Smooth muscle cell (in vitro differentiated cells): ENCODE measurements at regions not wholly inside any gene's neighbourhood (a gene's known extent, or its start where the extent isn't known, plus 50 kb on each side); places are given as distances from the start of the nearest gene placed in this dataset.

Experiments
- DNase-seq: peaks from one replicate; lab custom pipeline; 2025; ENCODE audit not compliant: unreplicated experiment; lab: John Stamatoyannopoulos, UW
- H2AFZ ChIP-seq: fragments of 200-600 bp; sonication (generic); 2 replicates; pipeline ENCODE4 v1.6.0; 2016; ENCODE audit warnings: antibody characterized with exemption, low read depth, mild to moderate bottlenecking
- H3F3A ChIP-seq: fragments of 200-600 bp; sonication (generic); 2 replicates; pipeline ENCODE4 v1.6.0; 2017; ENCODE audit warnings: antibody characterized with exemption, low read depth
- H3K27ac ChIP-seq: fragments of 200-600 bp; sonication (generic); 2 replicates; pipeline ENCODE4 v1.5.1; 2016; ENCODE audit warnings: low read depth, mild to moderate bottlenecking
- H3K27me3 ChIP-seq: fragments of 200-600 bp; sonication (generic); 2 replicates; pipeline ENCODE4 v1.6.1; 2016; ENCODE audit warnings: low read depth, mild to moderate bottlenecking
- H3K36me3 ChIP-seq: fragments of 200-600 bp; sonication (generic); 2 replicates; pipeline ENCODE4 v1.5.1; 2016; ENCODE audit warnings: low read depth
- H3K4me1 ChIP-seq: fragments of 200-600 bp; sonication (generic); 2 replicates; pipeline ENCODE4 v1.5.1; 2016; ENCODE audit warnings: low read depth
- H3K4me2 ChIP-seq: fragments of 200-600 bp; sonication (generic); 2 replicates; pipeline ENCODE4 v1.6.0; 2016; ENCODE audit warnings: mild to moderate bottlenecking
- H3K4me3 ChIP-seq: fragments of 200-600 bp; sonication (generic); 2 replicates; pipeline ENCODE4 v1.5.1; 2016; ENCODE audit warnings: mild to moderate bottlenecking
- H3K79me2 ChIP-seq: fragments of 200-600 bp; sonication (generic); 2 replicates; pipeline ENCODE4 v1.6.0; 2016; ENCODE audit warnings: low read depth, mild to moderate bottlenecking
- H3K9ac ChIP-seq: fragments of 200-600 bp; sonication (generic); 2 replicates; pipeline ENCODE4 v1.6.0; 2016; ENCODE audit warnings: low read depth
- H3K9me3 ChIP-seq: fragments of 200-600 bp; sonication (generic); replicated peaks from 2 replicates; pipeline ENCODE4 v1.5.1; 2016; ENCODE audit warnings: low read depth
- H4K20me1 ChIP-seq: fragments of 200-600 bp; sonication (generic); 2 replicates; pipeline ENCODE4 v1.6.0; 2016; ENCODE audit warnings: low read depth
- CTCF ChIP-seq: fragments of 200-600 bp; sonication (generic); IDR thresholded peaks from 2 replicates; pipeline ENCODE4 v1.5.1; 2017; ENCODE audit warnings: borderline replicate concordance, mild to moderate bottlenecking, antibody characterized with exemption; ENCODE audit not compliant: insufficient read depth, poor library complexity, severe bottlenecking
- WGBS: methylation state at CpG from one replicate; pipeline ENCODE4 v1.1.7; 2016; ENCODE audit warnings: low lambda C conversion rate; 5-methylcytosine and 5-hydroxymethylcytosine counted together

- Histone ChIP-seq H3K4me2 (no peak overlapping the region), H3K36me3 (no peaks in the 10 kb centered on the region), H2AFZ (no peak overlapping the region), H3K9ac (no peak overlapping the region), H3K27me3 (no peaks in the 10 kb centered on the region), H3K9me3 (no peaks in the 10 kb centered on the region), H3K4me1 (no peaks in the 10 kb centered on the region), H3K79me2 (no peaks in the 10 kb centered on the region), H3F3A (no peaks in the 10 kb centered on the region), H3K4me3 (no peak overlapping the region), H3K27ac (no peak overlapping the region), H4K20me1 (no peaks in the 10 kb centered on the region)
- WGBS, result 93% methylated on average over 10 of the region's 10 CpGs
- DNase-seq, result no peak
- TF ChIP-seq CTCF, result no peak
Measured at GRCh38 chr18:63065172-63065571, 254.4 kb downstream of the BCL2 start.

DNA sequence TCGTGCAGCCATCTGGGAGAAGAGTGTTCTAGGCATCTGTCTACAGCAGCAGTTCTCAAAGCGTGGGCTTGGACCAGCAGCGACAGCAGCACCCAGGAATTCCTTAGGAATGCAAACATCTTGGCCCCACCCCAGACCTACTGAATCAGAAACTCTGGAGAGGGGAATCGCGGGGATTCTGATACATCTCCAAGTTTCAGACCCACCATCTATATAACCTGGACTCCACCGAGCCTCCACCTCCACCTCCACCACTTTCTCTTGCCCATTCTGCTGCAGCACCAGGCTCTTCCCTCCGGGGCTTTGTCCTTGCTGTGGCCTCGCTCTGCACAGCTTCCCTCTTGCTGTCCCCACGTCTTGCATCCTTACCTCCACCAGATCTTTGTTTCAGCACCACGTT is 256.4 kb downstream of the BCL2 start:
- Histone ChIP-seq H2AFZ (no peak overlapping the region), H3K4me3 (no peak overlapping the region), H3K4me2 (peak overlapping the region; percentile 12), H3K36me3 (no peaks in the 10 kb centered on the region), H4K20me1 (no peaks in the 10 kb centered on the region), H3K9me3 (no peaks in the 10 kb centered on the region), H3K9ac (no peak overlapping the region), H3K79me2 (no peaks in the 10 kb centered on the region), H3F3A (no peaks in the 10 kb centered on the region), H3K27me3 (no peaks in the 10 kb centered on the region), H3K27ac (no peak overlapping the region), H3K4me1 (no peaks in the 10 kb centered on the region)
- WGBS, result 59% methylated on average over 10 of the region's 10 CpGs
- TF ChIP-seq CTCF, result no peak
- DNase-seq, result no peak

DNA sequence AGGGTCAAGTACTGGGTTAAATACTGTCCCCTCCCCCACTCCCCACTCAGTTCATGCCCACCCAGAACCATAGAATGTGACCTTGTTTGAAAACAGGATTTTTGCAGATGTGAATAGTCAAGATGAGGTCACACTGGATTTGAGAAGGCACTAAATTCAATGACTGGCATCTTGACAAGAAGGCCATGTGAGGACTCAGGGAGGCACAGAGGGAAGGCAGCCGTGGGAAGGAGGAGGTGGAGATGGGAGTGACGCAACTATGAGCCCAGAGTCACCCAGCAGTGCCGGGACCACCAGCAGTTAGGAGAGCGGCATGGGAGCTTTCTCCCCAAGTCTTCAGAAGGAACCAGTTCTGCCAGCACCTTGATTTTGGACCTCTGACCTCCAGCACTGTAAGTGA is 257.3 kb downstream of the BCL2 start:
- Histone ChIP-seq H3K9me3 (no peaks in the 10 kb centered on the region), H3F3A (no peaks in the 10 kb centered on the region), H3K27ac (no peak overlapping the region), H3K27me3 (no peaks in the 10 kb centered on the region), H3K4me2 (no peak overlapping the region), H3K4me1 (no peaks in the 10 kb centered on the region), H3K4me3 (no peak overlapping the region), H3K36me3 (no peaks in the 10 kb centered on the region), H4K20me1 (no peaks in the 10 kb centered on the region), H2AFZ (no peak overlapping the region), H3K79me2 (no peaks in the 10 kb centered on the region), H3K9ac (no peak overlapping the region)
- WGBS, result 98% methylated on average over 4 of the region's 4 CpGs
- no peak for TF ChIP-seq CTCF
- no peak for DNase-seq

DNA sequence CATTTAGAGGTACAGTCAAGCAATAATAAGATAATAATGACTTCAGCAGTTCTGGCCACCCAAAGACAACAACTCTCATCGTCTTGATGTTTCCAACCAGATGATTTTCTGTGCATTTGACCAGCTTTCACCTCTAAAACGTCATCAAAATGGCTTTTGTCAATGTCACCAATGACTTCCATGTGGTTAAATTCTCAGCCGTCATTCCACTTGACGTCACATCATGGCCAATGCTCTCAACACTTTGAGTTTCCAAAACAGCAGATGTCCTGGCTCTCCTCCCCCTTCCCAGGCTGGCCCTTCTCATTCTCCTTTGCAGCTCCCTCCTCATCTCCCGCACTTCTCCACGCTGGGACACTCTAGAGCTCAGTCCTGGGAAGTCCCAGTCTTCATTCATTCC is 258.3 kb downstream of the BCL2 start:
- Histone ChIP-seq H3K27me3 (no peaks in the 10 kb centered on the region), H3K9ac (no peak overlapping the region), H3K4me3 (no peak overlapping the region), H3K9me3 (no peaks in the 10 kb centered on the region), H3K4me2 (no peak overlapping the region), H3K27ac (no peak overlapping the region), H3K36me3 (no peaks in the 10 kb centered on the region), H3F3A (no peaks in the 10 kb centered on the region), H3K4me1 (no peaks in the 10 kb centered on the region), H3K79me2 (no peaks in the 10 kb centered on the region), H2AFZ (no peak overlapping the region), H4K20me1 (no peaks in the 10 kb centered on the region)
- WGBS, result 92% methylated on average over 6 of the region's 6 CpGs
- no peak for DNase-seq
- no peak for TF ChIP-seq CTCF
